Uterus (tissue), 2 donors: ENCODE measurements at regions not wholly inside any gene's neighbourhood (a gene's known extent, or its start where the extent isn't known, plus 50 kb on each side); places are given as distances from the start of the nearest gene placed in this dataset.

ENCODE experiments used
- POLR2A ChIP-seq, 2 donors: fragments of 450-650 bp; IDR thresholded peaks; one replicate each; pipeline ENCODE4 v1.6.1; 2016; ENCODE audit warnings: antibody characterized with exemption in 2 of 2, mild to moderate bottlenecking in 1 of 2, moderate library complexity in 1 of 2
- TF ChIP-seq, protein P1 (sequence below), 4 experiments: fragments of 200-600 bp in 2 of 4; fragments of 450-650 bp in 2 of 4; sonication (generic) in 2 of 4; IDR thresholded peaks; one replicate each; pipeline ENCODE4 v1.5.1; 2016 to 2019; ENCODE audit warnings: antibody characterized with exemption in 4 of 4, mild to moderate bottlenecking in 2 of 4, moderate library complexity in 1 of 4

DNA sequence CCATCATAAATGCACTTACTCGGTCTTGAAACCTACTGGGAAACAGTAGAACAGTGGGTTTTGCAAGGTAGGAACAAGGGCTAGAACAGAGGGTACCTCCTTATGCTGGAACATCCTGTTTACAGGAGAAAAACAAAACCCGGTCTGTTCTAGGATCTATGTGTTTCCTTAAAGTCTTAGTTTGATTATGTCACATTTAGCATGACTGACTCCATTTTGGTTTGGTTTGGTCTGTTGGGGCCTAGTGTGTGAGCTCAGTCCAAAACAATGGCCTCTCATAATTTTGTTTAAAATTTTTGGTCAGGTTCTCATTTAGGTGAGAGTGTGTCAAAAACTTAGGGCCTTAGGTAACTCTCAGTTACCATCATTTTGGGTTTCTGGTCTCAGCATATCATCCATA lies 96.3 kb upstream of the TRIM24 start:
- no peak for TF ChIP-seq POLR2A (IDR thresholded peaks at IDR 0.05)
- TF ChIP-seq, protein P1, sequence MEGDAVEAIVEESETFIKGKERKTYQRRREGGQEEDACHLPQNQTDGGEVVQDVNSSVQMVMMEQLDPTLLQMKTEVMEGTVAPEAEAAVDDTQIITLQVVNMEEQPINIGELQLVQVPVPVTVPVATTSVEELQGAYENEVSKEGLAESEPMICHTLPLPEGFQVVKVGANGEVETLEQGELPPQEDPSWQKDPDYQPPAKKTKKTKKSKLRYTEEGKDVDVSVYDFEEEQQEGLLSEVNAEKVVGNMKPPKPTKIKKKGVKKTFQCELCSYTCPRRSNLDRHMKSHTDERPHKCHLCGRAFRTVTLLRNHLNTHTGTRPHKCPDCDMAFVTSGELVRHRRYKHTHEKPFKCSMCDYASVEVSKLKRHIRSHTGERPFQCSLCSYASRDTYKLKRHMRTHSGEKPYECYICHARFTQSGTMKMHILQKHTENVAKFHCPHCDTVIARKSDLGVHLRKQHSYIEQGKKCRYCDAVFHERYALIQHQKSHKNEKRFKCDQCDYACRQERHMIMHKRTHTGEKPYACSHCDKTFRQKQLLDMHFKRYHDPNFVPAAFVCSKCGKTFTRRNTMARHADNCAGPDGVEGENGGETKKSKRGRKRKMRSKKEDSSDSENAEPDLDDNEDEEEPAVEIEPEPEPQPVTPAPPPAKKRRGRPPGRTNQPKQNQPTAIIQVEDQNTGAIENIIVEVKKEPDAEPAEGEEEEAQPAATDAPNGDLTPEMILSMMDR (IDR thresholded peaks at IDR 0.05), result no peak
